ENCODE measurements at regions not wholly inside any gene's neighbourhood (a gene's known extent, or its start where the extent isn't known, plus 50 kb on each side); places are given as distances from the start of the nearest gene placed in this dataset.

- TF ChIP-seq CTCF (IDR thresholded peaks at IDR 0.05) (no peak), POLR2A (IDR thresholded peaks at IDR 0.05) (no peak)
These were observed 383.7 kb downstream of the PRDM2 start for GRCh38 chr1:14083706-14084105.
